ENCODE measurements at regions not wholly inside any gene's neighbourhood (a gene's known extent, or its start where the extent isn't known, plus 50 kb on each side); places are given as distances from the start of the nearest gene placed in this dataset.
A peak's percentile ranks its signal among the peaks of the same experiment; 100 is the strongest.

- DNase-seq: no peak
These were observed 188.6 kb downstream of the KCNA5 start for GRCh38 chr12:5232291-5232690.

- no peak for DNase-seq
These were observed 189.3 kb downstream of the KCNA5 start for GRCh38 chr12:5232826-5233500.

GRCh38 chr12:5236022-5236640 is 192.5 kb downstream of the KCNA5 start:
- no peak for DNase-seq

GRCh38 chr12:5242440-5242839 is 189.5 kb upstream of the NTF3 start:
- DNase-seq: no peak

- no peak for DNase-seq
These were observed 188.9 kb upstream of the NTF3 start for GRCh38 chr12:5243014-5243413.

GRCh38 chr12:5244513-5244972 is 187.4 kb upstream of the NTF3 start:
- DNase-seq: no peak

- DNase-seq: no peak
These were observed 185.7 kb upstream of the NTF3 start for GRCh38 chr12:5246196-5246595.

GRCh38 chr12:5247144-5247543 is 184.8 kb upstream of the NTF3 start:
- DNase-seq: no peak

- no peak for DNase-seq
These were observed 183.7 kb upstream of the NTF3 start for GRCh38 chr12:5248230-5248629.

GRCh38 chr12:5248999-5249526 is 182.8 kb upstream of the NTF3 start:
- DNase-seq: no peak

- DNase-seq: no peak
These were observed 180.8 kb upstream of the NTF3 start for GRCh38 chr12:5251092-5251491.

- DNase-seq: no peak
These were observed 180.1 kb upstream of the NTF3 start for GRCh38 chr12:5251786-5252185.

GRCh38 chr12:5254703-5255102 is 177.2 kb upstream of the NTF3 start:
- no peak for DNase-seq

GRCh38 chr12:5257763-5258495 is 174.0 kb upstream of the NTF3 start:
- peak; percentile 75 for DNase-seq

GRCh38 chr12:5258498-5258897 is 173.4 kb upstream of the NTF3 start:
- peak; percentile 96 for DNase-seq

- DNase-seq: no peak
These were observed 173.0 kb upstream of the NTF3 start for GRCh38 chr12:5258926-5259325.

- peak; percentile 77 for DNase-seq
These were observed 172.4 kb upstream of the NTF3 start for GRCh38 chr12:5259523-5259922.

GRCh38 chr12:5260086-5260485 is 171.8 kb upstream of the NTF3 start:
- DNase-seq: peak; percentile 36

GRCh38 chr12:5260591-5261086 is 171.3 kb upstream of the NTF3 start:
- no peak for DNase-seq

GRCh38 chr12:5262450-5262849 is 169.5 kb upstream of the NTF3 start:
- peak; percentile 95 for DNase-seq

- peak; percentile 82 for DNase-seq
These were observed 169.0 kb upstream of the NTF3 start for GRCh38 chr12:5262885-5263284.

GRCh38 chr12:5264006-5264405 is 167.9 kb upstream of the NTF3 start:
- DNase-seq: no peak

GRCh38 chr12:5267603-5268423 is 164.1 kb upstream of the NTF3 start:
- peak; percentile 53 for DNase-seq

All from fibroblast of upper back skin (primary cell).